GM12891 (cell line): ENCODE measurements at regions not wholly inside any gene's neighbourhood (a gene's known extent, or its start where the extent isn't known, plus 50 kb on each side); places are given as distances from the start of the nearest gene placed in this dataset.

ENCODE experiments used
- POLR2A ChIP-seq: IDR thresholded peaks from 2 replicates; pipeline ENCODE4 v1.6.1; 2011; ENCODE audit warnings: low read depth, low read length, control low read depth
- POLR2AphosphoS5 ChIP-seq: IDR thresholded peaks from 2 replicates; pipeline ENCODE4 v1.6.1; 2011; ENCODE audit warnings: low read depth, low read length, control low read depth
- SPI1 ChIP-seq: IDR thresholded peaks from 2 replicates; pipeline ENCODE4 v1.6.1; 2011; ENCODE audit warnings: low read depth, low read length, control low read depth

DNA sequence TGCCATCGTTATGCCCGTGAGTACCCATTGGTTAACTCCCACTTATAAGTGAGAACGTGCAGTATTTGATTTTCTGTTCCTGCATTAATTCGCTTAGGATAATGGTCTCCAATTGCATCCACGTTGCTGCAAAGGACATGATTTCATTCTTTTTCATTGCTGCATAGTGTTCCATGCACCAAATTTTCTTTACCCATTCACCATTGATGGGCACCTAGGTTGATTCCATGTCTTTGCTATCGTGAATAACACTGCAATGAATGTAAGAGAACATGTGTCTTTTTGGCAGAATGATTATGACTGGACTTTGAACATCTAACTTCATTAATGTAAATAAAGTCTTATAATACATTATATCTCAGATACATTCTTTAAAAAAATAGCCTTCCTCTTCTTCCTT, 169.6 kb upstream of the CDIN1 start:
- TF ChIP-seq POLR2A, result no peak
- no peak for TF ChIP-seq SPI1
- TF ChIP-seq POLR2AphosphoS5, result no peak
